ENCODE measurements at regions not wholly inside any gene's neighbourhood (a gene's known extent, or its start where the extent isn't known, plus 50 kb on each side); places are given as distances from the start of the nearest gene placed in this dataset.

DNA sequence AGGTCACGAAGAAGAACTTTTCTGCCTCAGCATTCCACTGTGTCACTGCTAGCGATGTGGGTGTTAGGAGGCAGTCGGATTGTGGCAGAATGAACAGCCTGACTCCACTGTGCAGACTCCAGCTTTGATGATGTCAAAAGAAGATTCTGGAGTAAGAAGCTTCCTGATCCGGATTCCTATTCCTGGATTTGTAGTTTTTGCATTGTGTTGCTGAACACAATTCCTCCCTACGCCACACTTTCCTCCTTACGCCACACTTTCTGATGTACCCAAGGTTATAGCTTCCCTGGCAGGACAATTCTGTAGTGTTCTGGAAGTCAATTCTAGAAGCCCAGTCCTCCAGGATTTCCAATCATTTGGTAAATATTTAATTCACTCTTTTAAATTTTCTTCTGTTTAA, 665.2 kb upstream of the ADGRL2 start:
- no peak for DNase-seq (ENCODE audit: low spot score)
- no peak for TF ChIP-seq CTCF (IDR thresholded peaks at IDR 0.05; ENCODE audit: extremely low read depth, missing control alignments)

DNA sequence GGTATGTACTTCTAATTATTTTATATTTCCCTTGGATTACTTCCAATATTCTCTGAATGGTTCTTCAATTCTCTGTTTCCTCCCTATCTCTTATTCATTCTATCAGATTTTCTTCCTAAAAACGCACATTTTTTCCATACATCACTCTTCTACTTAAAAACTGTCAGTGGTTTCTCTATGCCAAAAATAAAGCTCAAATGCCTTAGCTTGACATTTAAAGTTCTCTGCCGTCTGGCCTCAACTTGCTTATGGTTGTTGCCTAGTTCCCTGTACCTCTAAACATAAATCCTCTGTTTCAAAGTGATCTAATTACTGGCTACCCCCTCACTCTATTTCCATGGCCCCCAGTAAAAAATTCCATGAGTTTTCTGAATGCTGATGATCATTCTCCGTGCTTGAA, 671.0 kb upstream of the ADGRL2 start:
- TF ChIP-seq CTCF (IDR thresholded peaks at IDR 0.05; ENCODE audit: extremely low read depth, missing control alignments): no peak
- no peak for DNase-seq (ENCODE audit: low spot score)

DNA sequence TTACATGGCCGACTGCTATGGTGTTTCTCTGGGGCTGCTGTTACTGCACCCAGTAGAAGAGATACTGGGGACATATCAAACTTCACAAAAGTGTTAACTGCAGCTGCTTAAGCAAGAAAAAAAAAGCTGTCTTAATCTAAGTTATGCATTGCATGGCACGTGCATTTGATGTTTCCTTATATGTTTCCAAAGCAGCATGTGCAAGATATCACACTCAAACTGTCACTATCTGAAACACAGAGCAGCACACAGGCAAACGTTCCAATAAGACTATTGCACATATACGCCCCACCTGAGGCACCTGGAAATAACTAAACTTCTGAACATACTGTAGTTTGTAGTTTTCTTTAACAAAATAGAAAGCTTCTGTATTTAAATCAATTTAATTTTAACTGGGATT, 671.4 kb upstream of the ADGRL2 start:
- no peak for TF ChIP-seq CTCF (IDR thresholded peaks at IDR 0.05; ENCODE audit: extremely low read depth, missing control alignments)
- no peak for DNase-seq (ENCODE audit: low spot score)

- DNase-seq (ENCODE audit: low spot score): no peak
- no peak for TF ChIP-seq CTCF (IDR thresholded peaks at IDR 0.05; ENCODE audit: extremely low read depth, missing control alignments)
Observed at GRCh38 chr1:81128079-81128478, 672.7 kb upstream of the ADGRL2 start.

GRCh38 chr1:81126989-81127581, 673.6 kb upstream of the ADGRL2 start:
- TF ChIP-seq CTCF (IDR thresholded peaks at IDR 0.05; ENCODE audit: extremely low read depth, missing control alignments): no peak
- DNase-seq (ENCODE audit: low spot score): no peak

DNA sequence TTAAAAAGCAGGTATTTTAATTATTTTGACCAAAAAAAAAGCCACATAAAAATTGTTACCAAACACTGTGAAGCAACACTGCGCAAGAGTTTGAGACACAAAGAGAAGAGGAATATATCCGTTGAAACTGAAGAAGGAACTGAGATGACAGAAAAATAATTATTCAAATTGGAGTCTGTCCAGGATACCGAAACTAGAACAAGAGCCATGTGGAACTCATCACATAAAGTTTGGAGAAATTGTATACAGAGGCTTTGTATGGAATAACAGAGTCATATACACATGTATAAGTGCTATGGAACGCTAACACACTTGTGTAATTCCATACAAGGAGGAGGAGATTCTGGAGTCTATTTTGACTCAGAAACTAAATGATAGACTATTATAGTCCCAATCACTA, 675.1 kb upstream of the ADGRL2 start:
- DNase-seq (ENCODE audit: low spot score): no peak
- TF ChIP-seq CTCF (IDR thresholded peaks at IDR 0.05; ENCODE audit: extremely low read depth, missing control alignments): no peak

DNA sequence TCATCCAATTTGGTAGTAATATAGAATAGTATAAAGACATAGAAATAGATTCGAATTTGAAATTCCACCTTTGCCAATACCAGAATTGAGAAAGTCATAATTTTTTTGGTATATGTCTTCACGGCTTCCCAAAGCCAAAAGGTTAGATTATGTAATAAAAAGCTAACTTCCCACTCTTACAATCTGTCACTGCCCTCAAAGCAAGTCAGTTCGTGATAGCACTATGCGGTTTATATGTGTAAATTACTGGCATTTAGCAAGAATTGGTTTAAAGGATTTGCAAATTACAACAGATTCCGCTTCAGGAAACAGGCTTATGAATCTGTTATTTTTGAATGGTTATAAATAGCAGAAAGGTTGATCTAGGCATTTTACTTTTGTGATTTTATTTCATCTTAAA, 679.4 kb upstream of the ADGRL2 start:
- DNase-seq (ENCODE audit: low spot score): no peak
- TF ChIP-seq CTCF (IDR thresholded peaks at IDR 0.05; ENCODE audit: extremely low read depth, missing control alignments): no peak
